Right lobe of liver (tissue), 4 donors: ENCODE measurements at regions not wholly inside any gene's neighbourhood (a gene's known extent, or its start where the extent isn't known, plus 50 kb on each side); places are given as distances from the start of the nearest gene placed in this dataset.

Source experiments
- POLR2A ChIP-seq: fragments of 450-650 bp; IDR thresholded peaks from one replicate; pipeline ENCODE4 v1.6.1; 2017; ENCODE audit warnings: antibody characterized with exemption, mild to moderate bottlenecking
- TF ChIP-seq, protein P1 (sequence below), 4 donors: fragments of 200-600 bp in 3 of 4; fragments of 450-650 bp in 1 of 4; IDR thresholded peaks; one replicate each; pipeline versions ENCODE4 v1.5.1 to v1.8.0; 2016 to 2022; ENCODE audit warnings: antibody characterized with exemption in 4 of 4, mild to moderate bottlenecking in 2 of 4
- donor health status: DM: no; HTN: no; CAD: no.
- donor health status: DM: no; HTN: no; CAD: no.
- donor health status: DM: no; HTN: yes; CAD: no.

GRCh38 chr3:55203006-55203405, 275.1 kb upstream of the LRTM1 start:
- TF ChIP-seq, protein P1, sequence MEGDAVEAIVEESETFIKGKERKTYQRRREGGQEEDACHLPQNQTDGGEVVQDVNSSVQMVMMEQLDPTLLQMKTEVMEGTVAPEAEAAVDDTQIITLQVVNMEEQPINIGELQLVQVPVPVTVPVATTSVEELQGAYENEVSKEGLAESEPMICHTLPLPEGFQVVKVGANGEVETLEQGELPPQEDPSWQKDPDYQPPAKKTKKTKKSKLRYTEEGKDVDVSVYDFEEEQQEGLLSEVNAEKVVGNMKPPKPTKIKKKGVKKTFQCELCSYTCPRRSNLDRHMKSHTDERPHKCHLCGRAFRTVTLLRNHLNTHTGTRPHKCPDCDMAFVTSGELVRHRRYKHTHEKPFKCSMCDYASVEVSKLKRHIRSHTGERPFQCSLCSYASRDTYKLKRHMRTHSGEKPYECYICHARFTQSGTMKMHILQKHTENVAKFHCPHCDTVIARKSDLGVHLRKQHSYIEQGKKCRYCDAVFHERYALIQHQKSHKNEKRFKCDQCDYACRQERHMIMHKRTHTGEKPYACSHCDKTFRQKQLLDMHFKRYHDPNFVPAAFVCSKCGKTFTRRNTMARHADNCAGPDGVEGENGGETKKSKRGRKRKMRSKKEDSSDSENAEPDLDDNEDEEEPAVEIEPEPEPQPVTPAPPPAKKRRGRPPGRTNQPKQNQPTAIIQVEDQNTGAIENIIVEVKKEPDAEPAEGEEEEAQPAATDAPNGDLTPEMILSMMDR (IDR thresholded peaks at IDR 0.05): no peak
- no peak for TF ChIP-seq POLR2A
